ENCODE measurements at regions not wholly inside any gene's neighbourhood (a gene's known extent, or its start where the extent isn't known, plus 50 kb on each side); places are given as distances from the start of the nearest gene placed in this dataset.

GRCh38 chr6:167501831-167502385 is 177.0 kb downstream of the TTLL2 start:
- no peaks in the 10 kb centered on the region for H3K27me3 ChIP-seq (ENCODE audit: control insufficient read depth, low read length)
- H3K36me3 ChIP-seq (ENCODE audit: control insufficient read depth, low read length) = no peaks in the 10 kb centered on the region
- TF ChIP-seq EZH2phosphoT487 (IDR thresholded peaks at IDR 0.05; ENCODE audit: borderline replicate concordance, low read length) = no peak
- TF ChIP-seq CTCF (IDR thresholded peaks at IDR 0.05; ENCODE audit: low read depth, low read length, poor library complexity, severe bottlenecking) = no peak

GRCh38 chr6:167502471-167502870 is 177.6 kb downstream of the TTLL2 start:
- Histone ChIP-seq H3K79me2 (ENCODE audit: control insufficient read depth, low read length) (no peaks in the 10 kb centered on the region), H3K9me2 (replicated peaks; ENCODE audit: control insufficient read depth, low read length) (no peaks in the 10 kb centered on the region), H3K4me2 (ENCODE audit: low read length) (no peak overlapping the region), H3F3A (ENCODE audit: control insufficient read depth, insufficient read depth) (no peaks in the 10 kb centered on the region), H3K9me3 (ENCODE audit: control insufficient read depth, insufficient read depth, low read length) (no peaks in the 10 kb centered on the region), H4K20me1 (ENCODE audit: control insufficient read depth, insufficient read depth, low read depth, low read length) (no peaks in the 10 kb centered on the region), H3K27me3 (ENCODE audit: control insufficient read depth, low read length) (no peaks in the 10 kb centered on the region), H3K4me1 (ENCODE audit: control insufficient read depth, low read length) (no peaks in the 10 kb centered on the region), H3K36me3 (ENCODE audit: control insufficient read depth, low read length) (no peaks in the 10 kb centered on the region), H3K4me3 (ENCODE audit: low read length) (no peak overlapping the region), H3K27ac (ENCODE audit: low read depth, low read length) (no peak overlapping the region)
- TF ChIP-seq EZH2phosphoT487 (IDR thresholded peaks at IDR 0.05; ENCODE audit: borderline replicate concordance, low read length) (no peak), CTCF (IDR thresholded peaks at IDR 0.05; ENCODE audit: low read depth, low read length, poor library complexity, severe bottlenecking) (no peak)

More at GRCh38 chr6:167501831-167502385, 177.0 kb downstream of the TTLL2 start:
- no peak overlapping the region for H3K27ac ChIP-seq (ENCODE audit: low read depth, low read length)
- no peaks in the 10 kb centered on the region for H3F3A ChIP-seq (ENCODE audit: control insufficient read depth, insufficient read depth)
- no peak overlapping the region for H3K4me3 ChIP-seq (ENCODE audit: low read length)
- no peaks in the 10 kb centered on the region for H3K9me2 ChIP-seq (replicated peaks; ENCODE audit: control insufficient read depth, low read length)
- no peak overlapping the region for H3K4me2 ChIP-seq (ENCODE audit: low read length)
- no peaks in the 10 kb centered on the region for H3K79me2 ChIP-seq (ENCODE audit: control insufficient read depth, low read length)
- H3K4me1 ChIP-seq (ENCODE audit: control insufficient read depth, low read length) = no peaks in the 10 kb centered on the region
- H4K20me1 ChIP-seq (ENCODE audit: control insufficient read depth, insufficient read depth, low read depth, low read length) = no peaks in the 10 kb centered on the region
- no peaks in the 10 kb centered on the region for H3K9me3 ChIP-seq (ENCODE audit: control insufficient read depth, insufficient read depth, low read length)

GRCh38 chr6:167504385-167504961 is 179.6 kb downstream of the TTLL2 start:
- H3K79me2 ChIP-seq (ENCODE audit: control insufficient read depth, low read length) = no peaks in the 10 kb centered on the region
- H4K20me1 ChIP-seq (ENCODE audit: control insufficient read depth, insufficient read depth, low read depth, low read length) = no peaks in the 10 kb centered on the region
- no peak overlapping the region for H3K4me2 ChIP-seq (ENCODE audit: low read length)
- no peaks in the 10 kb centered on the region for H3K36me3 ChIP-seq (ENCODE audit: control insufficient read depth, low read length)
- no peaks in the 10 kb centered on the region for H3K9me2 ChIP-seq (replicated peaks; ENCODE audit: control insufficient read depth, low read length)
- no peaks in the 10 kb centered on the region for H3K27me3 ChIP-seq (ENCODE audit: control insufficient read depth, low read length)
- no peak for TF ChIP-seq EZH2phosphoT487 (IDR thresholded peaks at IDR 0.05; ENCODE audit: borderline replicate concordance, low read length)
- TF ChIP-seq CTCF (IDR thresholded peaks at IDR 0.05; ENCODE audit: low read depth, low read length, poor library complexity, severe bottlenecking) = no peak
- no peaks in the 10 kb centered on the region for H3K9me3 ChIP-seq (ENCODE audit: control insufficient read depth, insufficient read depth, low read length)
- H3K4me1 ChIP-seq (ENCODE audit: control insufficient read depth, low read length) = no peaks in the 10 kb centered on the region
- no peaks in the 10 kb centered on the region for H3F3A ChIP-seq (ENCODE audit: control insufficient read depth, insufficient read depth)
- no peak overlapping the region for H3K27ac ChIP-seq (ENCODE audit: low read depth, low read length)
- no peak overlapping the region for H3K4me3 ChIP-seq (ENCODE audit: low read length)

Data from DOHH2 (cell line).